ENCODE measurements at regions not wholly inside any gene's neighbourhood (a gene's known extent, or its start where the extent isn't known, plus 50 kb on each side); places are given as distances from the start of the nearest gene placed in this dataset.

DNA sequence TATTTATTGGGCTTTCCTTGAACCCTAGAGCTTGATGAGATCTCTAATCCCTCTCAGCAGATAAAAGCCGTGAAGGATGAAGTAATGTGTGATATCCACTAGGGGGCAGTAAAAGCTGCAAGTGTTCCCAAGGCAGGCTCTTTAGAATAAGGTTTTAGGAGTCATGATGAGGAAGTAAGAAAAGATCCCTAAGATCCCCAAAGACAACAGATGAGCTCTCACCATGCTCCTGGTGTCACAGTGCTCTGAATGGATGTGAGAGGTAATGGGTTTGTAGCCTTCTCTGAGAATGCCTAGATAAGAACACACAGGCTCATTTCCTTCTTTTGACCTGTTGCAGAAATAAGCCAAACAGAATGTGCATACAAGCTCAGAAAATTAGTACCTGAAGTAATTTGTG is 70.4 kb upstream of the ITPRID1 start:
- TF ChIP-seq EZH2phosphoT487 (IDR thresholded peaks at IDR 0.05; ENCODE audit: insufficient read depth, low read depth) (no peak), EZH2 (IDR thresholded peaks at IDR 0.05; ENCODE audit: insufficient read depth, poor library complexity, severe bottlenecking) (no peak)

All from GM23248 (cell line).